ENCODE measurements at regions not wholly inside any gene's neighbourhood (a gene's known extent, or its start where the extent isn't known, plus 50 kb on each side); places are given as distances from the start of the nearest gene placed in this dataset.
A peak's percentile ranks its signal among the peaks of the same experiment; 100 is the strongest.

DNA sequence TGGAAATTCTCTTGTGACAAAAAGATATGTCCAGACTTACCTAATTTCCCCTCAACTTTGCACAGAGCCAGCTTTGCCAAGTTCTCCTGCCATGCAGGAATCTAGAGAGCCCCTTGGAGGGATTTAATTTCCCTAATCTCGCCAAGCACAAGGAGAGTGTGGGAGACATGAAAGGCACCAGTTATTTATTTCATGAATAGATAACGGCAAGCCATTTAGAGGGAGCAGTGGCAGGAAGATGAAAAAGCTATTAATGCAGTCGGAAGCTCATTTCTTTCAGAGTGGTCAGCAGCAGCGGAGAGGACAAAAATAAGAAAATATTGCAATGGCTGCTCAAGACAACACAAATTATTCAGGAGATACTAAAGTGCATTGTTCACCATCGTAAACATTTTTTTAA lies 150.9 kb upstream of the WSCD2 start:
- TF ChIP-seq, protein P1, sequence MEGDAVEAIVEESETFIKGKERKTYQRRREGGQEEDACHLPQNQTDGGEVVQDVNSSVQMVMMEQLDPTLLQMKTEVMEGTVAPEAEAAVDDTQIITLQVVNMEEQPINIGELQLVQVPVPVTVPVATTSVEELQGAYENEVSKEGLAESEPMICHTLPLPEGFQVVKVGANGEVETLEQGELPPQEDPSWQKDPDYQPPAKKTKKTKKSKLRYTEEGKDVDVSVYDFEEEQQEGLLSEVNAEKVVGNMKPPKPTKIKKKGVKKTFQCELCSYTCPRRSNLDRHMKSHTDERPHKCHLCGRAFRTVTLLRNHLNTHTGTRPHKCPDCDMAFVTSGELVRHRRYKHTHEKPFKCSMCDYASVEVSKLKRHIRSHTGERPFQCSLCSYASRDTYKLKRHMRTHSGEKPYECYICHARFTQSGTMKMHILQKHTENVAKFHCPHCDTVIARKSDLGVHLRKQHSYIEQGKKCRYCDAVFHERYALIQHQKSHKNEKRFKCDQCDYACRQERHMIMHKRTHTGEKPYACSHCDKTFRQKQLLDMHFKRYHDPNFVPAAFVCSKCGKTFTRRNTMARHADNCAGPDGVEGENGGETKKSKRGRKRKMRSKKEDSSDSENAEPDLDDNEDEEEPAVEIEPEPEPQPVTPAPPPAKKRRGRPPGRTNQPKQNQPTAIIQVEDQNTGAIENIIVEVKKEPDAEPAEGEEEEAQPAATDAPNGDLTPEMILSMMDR (IDR thresholded peaks at IDR 0.05; ENCODE audit: control insufficient read depth, insufficient read depth, low read depth, low read length, missing control alignments) = no peak
- DNase-seq (ENCODE audit: low read depth) = no peak

DNA sequence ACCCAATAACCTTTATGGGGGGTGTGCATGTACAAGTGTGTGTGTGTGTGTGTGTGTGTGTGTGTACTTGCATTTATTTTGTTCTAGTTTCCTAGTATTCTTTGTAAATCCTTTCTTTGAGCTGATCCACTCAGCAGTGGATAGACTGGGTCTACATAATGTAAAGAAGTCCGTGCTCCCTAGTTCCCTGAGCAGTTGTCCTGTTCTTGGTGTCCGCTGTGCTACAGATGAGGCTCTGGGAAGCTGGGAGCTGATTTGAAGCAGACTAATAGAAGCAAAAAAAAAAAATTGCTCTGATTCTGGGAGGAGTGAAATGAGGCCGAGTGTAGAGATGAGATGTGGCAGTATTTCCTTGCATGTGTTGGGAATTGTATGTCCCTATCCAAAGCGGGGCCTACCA lies 150.4 kb upstream of the WSCD2 start:
- TF ChIP-seq, protein P1 (IDR thresholded peaks at IDR 0.05; ENCODE audit: control insufficient read depth, insufficient read depth, low read depth, low read length, missing control alignments) = no peak
- no peak for DNase-seq (ENCODE audit: low read depth)
- H3K4me3 ChIP-seq (ENCODE audit: control insufficient read depth, low read depth, low read length) = no peak overlapping the region

More for the DNA sequence above, 150.9 kb upstream of the WSCD2 start:
- no peak overlapping the region for H3K4me3 ChIP-seq (ENCODE audit: control insufficient read depth, low read depth, low read length)

DNA sequence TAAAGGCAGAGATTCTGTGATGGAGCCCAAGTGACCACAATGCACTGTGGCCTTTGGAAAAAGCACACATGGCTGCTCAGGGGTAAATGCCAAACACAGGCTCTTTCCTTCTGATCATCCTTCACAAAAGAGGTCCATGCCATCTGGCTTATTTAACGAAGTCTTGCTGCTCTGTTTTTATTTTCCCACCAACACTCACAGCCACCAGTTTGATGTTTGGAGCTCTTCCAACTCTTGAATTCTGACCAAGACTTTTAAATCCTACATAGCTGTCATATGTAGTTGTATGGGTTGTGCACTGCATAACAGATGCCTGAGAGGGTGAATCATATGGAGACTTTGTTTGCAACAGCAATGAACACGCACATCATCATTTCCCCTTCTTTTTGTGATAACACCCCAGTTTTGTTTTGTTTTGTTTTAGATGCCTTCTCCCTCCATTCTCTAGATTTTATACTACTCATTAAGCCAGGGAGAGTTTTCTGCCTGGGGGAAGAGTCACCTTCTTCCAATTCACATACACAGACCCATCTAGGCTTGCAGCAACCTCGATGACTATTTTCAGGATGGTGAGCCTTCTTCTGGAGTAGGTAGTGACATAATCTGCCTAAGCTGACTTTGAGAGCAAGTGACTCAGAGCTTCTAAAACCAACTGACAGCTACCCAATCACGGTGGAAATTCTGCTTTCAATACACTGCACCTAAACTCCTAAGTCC lies 145.2 kb upstream of the WSCD2 start:
- H3K4me3 ChIP-seq (ENCODE audit: control insufficient read depth, low read depth, low read length) = no peak overlapping the region
- no peak for DNase-seq (ENCODE audit: low read depth)

DNA sequence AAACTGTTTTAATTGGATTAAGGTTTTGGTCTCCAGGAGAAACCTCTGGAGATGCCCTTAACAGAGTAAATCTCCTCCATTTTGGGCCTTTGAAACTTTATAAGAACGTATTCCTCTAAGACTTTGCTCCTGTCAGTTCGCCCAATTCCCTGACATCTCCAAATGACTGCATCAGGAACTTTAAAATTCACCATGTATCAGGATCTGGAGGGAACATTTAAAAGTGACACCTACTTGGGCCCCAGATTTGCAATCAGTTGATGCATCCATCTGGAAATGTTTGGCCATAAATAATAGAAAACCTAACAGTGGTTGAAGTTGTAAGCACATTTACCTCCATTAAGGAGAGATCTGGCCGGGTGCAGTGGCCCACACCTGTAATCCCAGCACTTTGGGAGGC lies 144.1 kb upstream of the WSCD2 start:
- TF ChIP-seq, protein P1 (IDR thresholded peaks at IDR 0.05; ENCODE audit: control insufficient read depth, insufficient read depth, low read depth, low read length, missing control alignments) = no peak
- H3K4me3 ChIP-seq (ENCODE audit: control insufficient read depth, low read depth, low read length) = no peak overlapping the region
- DNase-seq (ENCODE audit: low read depth) = no peak

More for the DNA sequence above, 145.2 kb upstream of the WSCD2 start:
- TF ChIP-seq, protein P1 (IDR thresholded peaks at IDR 0.05; ENCODE audit: control insufficient read depth, insufficient read depth, low read depth, low read length, missing control alignments) = no peak

DNA sequence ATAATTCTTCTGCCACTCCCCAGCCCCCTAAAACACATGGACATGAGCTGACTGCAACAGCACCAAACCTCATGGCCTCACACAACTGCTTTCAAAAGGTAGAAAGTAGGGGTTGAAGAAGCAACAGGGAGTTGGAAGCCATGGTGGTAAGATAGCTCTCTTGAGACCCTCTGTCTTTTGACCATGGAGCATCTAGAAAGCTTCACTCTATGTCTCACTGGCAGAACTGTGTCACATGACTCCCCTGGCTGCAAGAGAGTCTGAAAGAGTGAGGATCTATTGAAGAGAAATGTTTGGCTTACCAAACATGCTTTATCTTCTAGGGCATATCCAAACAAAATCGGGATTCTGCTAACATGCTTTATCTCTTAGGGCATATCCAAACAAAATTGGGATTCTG lies 142.9 kb upstream of the WSCD2 start:
- H3K4me3 ChIP-seq (ENCODE audit: control insufficient read depth, low read depth, low read length) = no peak overlapping the region
- DNase-seq (ENCODE audit: low read depth) = no peak
- TF ChIP-seq, protein P1 (IDR thresholded peaks at IDR 0.05; ENCODE audit: control insufficient read depth, insufficient read depth, low read depth, low read length, missing control alignments) = no peak

DNA sequence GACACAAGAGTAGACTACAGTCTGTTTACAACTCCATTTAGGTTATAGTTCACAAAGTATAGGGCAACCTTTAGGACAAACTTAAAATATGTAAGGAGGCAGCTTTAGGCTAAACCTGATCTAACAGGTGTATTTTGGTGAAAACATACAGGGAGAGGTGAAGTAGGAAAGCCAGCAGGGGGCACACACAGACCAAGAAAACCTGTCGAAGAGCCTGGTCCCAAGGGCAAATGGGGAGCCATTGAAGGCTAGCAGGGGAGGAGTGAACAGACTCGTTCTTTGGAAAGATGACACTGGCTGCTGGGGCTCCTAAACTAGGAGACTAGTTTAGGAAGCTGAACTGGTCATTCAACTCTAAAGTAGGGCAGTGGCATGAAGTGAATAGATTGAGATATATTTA lies 138.8 kb upstream of the WSCD2 start:
- TF ChIP-seq, protein P1 (IDR thresholded peaks at IDR 0.05; ENCODE audit: control insufficient read depth, insufficient read depth, low read depth, low read length, missing control alignments) = peak; percentile 24
- no peak overlapping the region for H3K4me3 ChIP-seq (ENCODE audit: control insufficient read depth, low read depth, low read length)
- DNase-seq (ENCODE audit: low read depth) = no peak
